ENCODE measurements at regions not wholly inside any gene's neighbourhood (a gene's known extent, or its start where the extent isn't known, plus 50 kb on each side); places are given as distances from the start of the nearest gene placed in this dataset.

DNA sequence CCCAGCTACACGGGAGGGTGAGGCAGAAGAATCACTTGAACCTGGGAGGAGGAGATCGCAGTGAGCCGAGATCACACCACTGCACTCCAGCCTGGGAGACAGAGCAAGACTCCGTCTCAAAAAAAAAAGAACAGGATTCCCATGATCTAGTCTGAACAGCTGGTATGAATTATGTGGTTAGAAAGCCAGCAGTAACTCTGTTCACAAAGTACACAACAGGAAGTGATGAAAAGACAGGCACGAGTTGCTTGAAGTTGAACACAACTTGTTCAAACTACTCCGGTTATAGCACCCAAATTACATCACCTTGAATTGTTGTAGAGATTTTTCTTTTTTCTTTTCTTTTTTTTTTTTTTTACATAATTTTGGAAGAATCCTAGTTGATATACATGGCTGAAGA is 238.8 kb upstream of the RGS6 start:
- no peak for DNase-seq (ENCODE audit: low read depth in 1 of 2, low spot score in 1 of 2)

DNA sequence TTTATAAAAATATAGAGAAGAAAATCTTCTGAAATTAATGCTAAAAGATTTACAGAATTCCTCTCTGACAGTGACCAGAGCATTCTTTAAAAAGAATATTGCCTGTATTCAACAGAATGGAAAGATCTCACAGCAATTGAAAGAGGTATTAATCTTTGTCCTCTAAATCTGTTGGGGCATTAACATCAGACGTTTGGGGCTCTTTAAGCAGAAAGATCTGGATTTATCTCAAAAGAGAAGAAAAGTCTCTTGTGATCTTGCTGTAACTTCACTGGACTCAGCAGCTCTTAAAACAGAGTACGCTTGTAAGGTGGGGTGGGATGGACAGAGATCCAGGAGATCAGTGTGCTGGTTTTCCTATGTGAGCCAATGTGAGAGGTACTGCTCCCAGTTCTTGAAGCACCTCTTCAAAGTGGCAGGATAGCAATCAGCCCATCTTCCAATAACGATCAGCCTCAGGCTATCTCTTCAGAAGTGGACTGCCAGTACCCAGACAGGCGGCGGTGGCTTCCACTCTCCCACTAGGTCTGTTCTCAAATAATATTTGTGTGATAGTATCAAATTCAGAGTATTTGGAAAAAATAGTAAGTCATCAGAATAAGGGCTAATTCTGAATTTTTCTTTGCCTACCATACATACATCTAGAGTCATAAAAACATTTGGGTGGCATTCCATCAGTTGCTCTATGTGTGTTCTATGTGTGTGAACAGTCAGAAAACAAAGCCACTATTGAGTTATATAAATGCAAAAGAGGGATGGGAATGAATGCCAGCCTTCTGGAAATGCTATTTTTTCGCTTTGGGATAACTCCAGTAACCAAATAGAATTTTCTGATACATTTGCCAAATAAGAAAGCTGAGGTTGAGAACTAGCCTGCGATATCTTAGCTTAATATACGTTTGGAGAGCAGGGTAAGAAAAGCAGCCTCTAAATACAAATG is 237.4 kb upstream of the RGS6 start:
- no peak for DNase-seq (ENCODE audit: low read depth in 1 of 2, low spot score in 1 of 2)

DNA sequence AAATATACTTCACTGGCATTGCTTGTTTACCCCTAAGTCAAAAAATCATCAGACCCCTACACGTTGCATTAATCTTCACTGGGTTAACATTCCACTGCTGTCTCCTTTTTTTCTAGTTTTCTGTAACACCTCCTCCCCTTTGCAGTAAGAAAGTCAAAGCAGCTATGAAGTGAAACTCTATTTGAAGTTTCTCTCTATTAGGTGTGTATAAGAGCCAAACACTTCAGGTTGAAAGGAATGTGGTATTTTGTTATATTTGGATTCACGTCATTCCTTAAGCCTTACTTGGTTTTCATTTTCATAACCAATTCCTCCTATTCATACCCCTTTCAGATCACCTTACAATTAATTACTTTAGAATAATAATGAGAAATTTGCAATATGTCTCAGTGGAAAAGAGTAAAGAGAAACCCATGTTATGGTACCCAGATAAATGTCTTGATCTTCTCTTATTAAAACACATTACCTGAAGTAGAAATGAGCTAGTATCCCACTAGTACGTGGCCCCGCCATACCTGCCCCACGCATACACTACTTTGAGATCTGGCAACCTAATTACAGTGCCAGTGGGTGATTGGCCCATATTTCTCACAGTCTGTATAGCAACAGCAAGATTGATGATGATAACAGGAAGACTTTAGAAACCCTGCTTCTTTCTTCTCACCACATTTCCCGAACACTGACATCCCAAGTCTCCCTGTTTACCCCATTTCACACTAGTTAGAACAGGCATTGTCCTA is 236.4 kb upstream of the RGS6 start:
- DNase-seq (ENCODE audit: low read depth in 1 of 2, low spot score in 1 of 2): no peak

DNA sequence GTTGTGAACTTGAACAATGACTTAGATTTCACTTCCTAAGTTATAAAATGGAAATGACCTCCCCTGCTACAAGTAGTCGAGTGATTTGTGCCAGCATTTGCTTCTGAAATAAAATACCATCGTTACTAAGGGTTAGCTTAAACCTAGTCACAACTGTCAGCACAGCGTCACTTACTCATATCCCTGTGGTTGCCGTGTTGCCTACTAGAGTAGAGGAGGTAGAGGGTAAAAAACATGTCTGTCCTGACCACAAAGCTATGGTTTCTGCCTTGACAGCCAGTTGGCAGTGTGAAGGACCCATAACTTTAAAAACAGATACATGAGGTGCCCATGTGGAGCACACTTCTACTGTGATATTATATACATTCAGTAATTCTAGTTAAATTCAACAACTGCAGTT is 234.2 kb upstream of the RGS6 start:
- DNase-seq (ENCODE audit: low read depth in 1 of 2, low spot score in 1 of 2): no peak

DNA sequence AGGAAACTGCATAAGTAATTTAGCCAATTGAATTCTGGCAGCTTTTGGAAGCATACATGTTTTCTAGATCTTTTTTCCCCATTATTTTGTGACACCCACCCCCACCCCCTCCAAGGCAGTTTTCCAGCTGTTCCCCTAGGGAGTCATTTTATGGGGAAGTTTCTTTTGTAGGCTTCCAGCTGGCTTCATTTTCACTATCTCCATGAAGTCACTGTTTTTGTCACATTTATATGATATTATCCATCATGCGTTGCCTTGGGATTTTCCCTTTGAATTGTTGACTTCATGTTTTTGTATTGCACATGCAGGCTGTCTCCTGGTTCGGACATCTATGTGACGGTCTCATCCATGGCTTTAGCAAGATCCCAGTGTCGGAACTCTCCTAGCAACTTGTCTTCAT is 233.6 kb upstream of the RGS6 start:
- DNase-seq (ENCODE audit: low read depth in 1 of 2, low spot score in 1 of 2): no peak

DNA sequence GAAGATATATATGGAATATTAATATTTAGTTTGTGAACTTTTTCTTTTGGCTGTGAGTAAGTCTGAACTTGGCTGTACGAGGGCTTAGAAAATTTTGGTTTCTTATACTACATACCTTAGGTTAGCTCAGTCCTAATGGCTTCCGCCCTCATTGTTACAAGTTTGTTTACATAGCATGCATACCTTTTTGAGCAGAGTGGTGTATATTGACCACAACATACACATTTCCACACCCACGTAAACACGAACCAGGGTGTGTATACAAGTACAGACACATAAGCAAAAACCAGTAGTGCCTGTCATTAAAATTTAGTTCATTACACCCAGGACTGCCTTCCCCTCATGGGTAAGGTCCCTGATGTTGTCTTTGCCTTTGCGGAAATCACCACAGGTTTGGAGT is 230.2 kb upstream of the RGS6 start:
- DNase-seq (ENCODE audit: low read depth in 1 of 2, low spot score in 1 of 2): no peak

DNA sequence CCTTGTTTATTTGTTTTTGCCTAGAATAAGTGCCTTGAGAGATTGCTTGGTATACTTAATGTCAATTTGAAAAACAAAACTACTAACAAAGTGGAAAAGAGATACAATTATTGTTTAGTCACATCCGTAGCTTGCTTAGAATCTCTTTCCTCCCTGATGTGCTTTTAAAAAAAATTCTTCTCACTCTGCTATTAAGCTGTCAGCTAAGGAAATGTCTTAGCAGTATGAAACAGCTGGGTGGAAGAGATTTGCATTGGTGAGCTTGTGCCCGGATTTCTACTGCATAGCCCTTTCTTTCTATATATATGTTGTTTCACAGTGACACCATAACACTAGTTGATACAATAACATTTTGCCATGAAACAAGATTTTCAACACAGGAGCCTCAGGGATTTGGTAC is 229.4 kb upstream of the RGS6 start:
- no peak for DNase-seq (ENCODE audit: low read depth in 1 of 2, low spot score in 1 of 2)

DNA sequence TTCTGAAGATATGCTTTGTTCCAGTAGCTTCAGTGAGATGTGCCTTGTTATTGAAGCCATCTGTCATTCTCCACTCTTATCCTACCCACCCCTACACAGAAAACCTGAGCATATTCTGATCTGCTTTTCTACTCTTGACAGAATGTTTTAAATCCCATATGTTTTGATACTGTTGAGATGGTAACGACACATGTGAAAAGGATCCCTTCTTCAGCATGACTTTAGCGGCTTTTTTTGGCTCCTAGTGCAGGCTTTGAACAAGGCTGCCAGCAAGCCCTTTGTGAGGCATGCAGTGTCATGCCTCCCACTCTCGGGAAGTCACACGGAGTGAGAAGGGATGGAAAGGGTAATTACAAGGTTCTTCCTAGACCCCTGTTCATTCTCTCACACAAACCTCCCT is 228.8 kb upstream of the RGS6 start:
- DNase-seq (ENCODE audit: low read depth in 1 of 2, low spot score in 1 of 2): no peak

DNA sequence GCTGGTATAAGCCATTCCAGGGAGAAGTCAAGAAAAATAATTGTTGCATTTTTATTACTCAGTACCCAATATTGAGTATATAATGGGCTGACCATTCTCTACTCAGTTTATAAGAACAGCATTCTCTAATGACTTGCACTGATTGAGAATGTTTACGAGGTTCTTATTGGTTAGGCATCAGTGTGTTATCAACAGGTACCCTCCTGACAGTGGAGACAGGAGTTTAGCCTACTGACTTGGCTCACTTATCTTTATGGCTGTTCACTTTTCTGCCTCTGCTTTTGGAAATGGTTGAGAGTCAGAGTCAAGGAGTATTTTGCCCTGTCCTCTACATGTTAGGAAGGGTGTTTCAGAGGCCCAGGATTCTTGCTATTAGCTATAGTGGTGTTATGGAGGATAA is 228.0 kb upstream of the RGS6 start:
- no peak for DNase-seq (ENCODE audit: low read depth in 1 of 2, low spot score in 1 of 2)

DNA sequence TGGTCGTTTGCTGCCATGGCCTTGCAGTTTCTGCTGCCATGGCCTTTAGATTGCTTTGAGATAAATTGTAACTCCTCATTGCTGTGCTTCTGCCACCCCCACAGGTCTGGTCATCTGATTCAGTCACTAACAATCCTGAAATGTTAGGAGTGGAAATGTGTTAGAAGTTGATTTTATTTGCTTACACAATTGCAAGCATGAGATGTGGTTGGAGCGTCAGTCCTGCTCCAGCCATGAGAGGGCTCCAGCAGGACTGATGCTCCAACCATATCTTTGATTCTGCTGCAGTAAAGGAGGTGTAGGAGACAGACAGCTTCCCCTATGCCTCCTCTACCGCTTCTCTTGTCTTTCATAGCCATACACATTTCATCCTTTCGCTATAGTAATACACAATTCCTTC is 226.8 kb upstream of the RGS6 start:
- no peak for DNase-seq (ENCODE audit: low read depth in 1 of 2, low spot score in 1 of 2)

DNA sequence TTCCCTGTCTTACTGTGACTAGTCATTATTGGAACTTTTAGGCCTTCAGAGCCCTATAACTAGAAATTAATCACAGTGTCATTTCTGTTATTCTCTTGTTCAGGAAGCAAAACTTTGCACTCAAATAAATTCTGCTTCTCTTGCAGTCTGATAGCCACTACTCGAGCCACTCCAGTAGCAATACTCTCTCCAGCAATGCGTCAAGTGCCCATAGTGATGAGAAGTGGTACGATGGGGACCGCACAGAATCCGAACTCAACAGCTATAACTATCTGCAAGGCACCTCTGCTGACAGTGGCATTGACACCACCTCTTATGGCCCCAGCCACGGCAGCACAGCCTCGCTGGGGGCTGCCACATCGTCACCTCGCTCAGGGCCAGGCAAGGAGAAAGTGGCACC is 223.2 kb upstream of the RGS6 start:
- DNase-seq (ENCODE audit: low read depth in 1 of 2, low spot score in 1 of 2): no peak

DNA sequence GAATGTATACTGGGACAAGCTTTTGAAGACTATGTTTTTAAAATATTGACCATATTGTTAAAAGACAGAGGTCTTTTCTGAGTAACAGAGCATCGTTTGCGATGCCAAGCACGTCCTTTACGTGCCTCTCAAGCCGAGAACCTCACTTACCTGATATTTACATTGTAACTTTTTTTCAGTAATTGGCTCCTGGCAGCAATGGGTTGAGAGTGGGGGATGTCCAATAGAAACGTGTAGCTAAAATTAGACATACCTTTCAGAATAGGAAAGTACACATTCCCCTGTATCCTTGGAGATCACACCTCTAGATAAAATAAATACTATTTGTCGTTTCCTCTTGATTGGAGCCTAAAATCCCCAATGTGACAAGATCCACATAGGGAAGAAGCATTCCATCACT is 222.2 kb upstream of the RGS6 start:
- DNase-seq (ENCODE audit: low read depth in 1 of 2, low spot score in 1 of 2): no peak

DNA sequence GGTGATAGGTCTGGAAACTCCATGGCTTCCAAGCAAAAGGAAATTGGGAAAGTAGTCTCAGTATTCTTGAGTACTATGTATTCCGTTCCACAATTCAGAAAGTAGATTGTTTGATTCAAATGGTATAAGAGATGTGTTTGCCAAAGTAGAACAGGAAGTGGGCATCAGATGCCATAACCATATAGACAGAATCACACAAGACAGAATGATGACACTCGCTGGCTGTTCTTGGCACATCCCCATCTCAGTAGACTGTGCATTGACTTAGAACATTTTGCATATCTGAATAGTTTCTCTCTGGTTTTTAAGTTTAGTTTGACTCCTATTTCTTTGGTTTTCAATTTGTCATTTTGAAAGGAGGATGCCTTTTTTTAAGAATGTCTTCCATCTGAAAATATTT is 221.1 kb upstream of the RGS6 start:
- no peak for DNase-seq (ENCODE audit: low read depth in 1 of 2, low spot score in 1 of 2)

DNA sequence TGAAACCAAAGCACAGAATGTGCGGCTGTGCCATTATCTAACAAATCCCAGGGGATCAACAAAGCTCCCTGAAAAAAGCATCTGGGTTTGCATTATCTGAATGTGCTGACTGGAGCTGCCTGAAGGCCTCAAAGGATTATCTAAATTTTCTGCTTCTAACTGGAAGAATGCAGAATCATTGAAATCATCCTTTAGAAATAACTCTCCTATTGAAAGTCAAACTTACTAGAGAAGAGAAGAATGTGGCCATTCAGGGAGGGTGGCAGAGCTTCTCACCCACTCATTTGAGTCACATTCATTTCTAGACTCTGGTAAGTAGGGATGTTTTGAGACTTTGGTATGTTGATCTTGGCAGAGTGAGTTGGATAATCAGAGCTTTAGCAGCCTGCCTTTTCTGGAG is 220.6 kb upstream of the RGS6 start:
- DNase-seq (ENCODE audit: low read depth in 1 of 2, low spot score in 1 of 2): no peak

DNA sequence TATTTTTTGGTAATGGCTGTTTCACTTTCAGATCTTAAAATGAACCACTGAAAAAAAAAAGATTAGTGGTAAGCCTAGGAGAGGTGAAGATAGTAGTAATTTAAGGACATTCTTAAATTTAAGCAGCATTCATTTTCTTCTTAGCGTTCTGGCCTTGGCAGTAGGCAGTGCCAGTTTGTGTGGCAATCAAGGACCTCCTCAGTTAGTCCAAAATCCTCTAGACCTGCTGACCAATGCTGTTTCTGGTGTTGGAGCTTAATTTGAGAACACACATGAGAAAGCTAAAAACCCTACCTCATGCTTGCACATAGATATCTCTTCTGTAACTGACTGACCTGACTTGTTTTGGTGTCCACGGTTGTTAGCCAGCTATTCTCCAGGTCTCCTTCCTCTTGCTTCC is 219.8 kb upstream of the RGS6 start:
- DNase-seq (ENCODE audit: low read depth in 1 of 2, low spot score in 1 of 2): no peak

DNA sequence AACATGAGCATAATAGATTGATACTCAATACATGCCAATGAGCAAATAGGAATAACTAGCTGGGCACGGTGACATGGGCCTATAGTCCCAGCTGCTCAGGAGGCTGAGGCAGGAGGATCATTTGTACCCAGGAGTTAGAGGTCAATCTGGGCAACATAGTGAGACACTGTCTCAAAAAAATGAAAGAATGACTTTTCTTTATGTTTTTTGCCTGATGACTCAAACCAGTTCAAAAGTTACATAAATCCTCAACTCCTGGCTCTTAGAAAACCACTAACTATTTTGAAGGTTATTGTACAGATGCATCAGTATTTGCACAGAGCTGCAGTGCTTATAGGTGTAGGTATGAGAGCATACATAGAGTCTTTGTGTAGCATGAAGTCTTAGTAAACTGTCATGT is 219.2 kb upstream of the RGS6 start:
- no peak for DNase-seq (ENCODE audit: low read depth in 1 of 2, low spot score in 1 of 2)

DNA sequence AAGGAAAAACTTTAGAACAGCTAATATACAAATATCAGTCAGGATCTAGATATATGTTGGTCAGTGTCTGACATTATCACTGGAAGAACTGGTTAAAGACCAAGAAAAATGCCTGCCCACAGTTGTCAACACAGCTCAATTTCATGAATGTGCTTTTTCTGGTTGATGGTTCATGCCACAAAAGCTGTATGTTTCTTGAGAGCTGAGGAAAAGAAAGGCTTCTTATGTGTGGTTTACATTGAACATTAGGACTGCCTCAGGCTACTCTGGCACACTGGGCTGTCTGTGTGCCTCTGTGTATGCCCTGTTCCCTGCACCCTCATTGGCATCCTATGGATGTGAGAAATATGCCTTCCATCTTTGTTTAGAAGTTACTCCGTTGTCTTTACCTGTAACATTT is 218.8 kb upstream of the RGS6 start:
- DNase-seq (ENCODE audit: low read depth in 1 of 2, low spot score in 1 of 2): no peak

DNA sequence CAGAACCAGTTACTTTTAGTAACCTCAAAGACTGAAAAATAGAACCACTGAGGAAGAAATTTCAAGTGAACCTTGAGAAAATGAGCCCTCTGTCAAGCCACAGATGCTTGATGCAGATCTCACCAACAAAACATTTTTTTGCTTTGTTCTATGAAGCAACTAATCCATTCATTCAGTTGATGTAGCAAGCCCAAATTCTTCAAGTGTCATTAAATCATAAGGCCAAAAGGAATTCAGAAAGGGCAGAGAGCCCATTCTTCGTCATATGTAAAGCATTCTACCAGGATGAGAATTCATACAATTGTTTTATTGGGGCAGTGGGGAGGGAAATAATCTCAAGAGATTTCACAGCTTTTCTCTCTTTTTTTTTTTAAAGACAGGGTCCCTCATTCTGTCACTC is 218.0 kb upstream of the RGS6 start:
- no peak for DNase-seq (ENCODE audit: low read depth in 1 of 2, low spot score in 1 of 2)

DNA sequence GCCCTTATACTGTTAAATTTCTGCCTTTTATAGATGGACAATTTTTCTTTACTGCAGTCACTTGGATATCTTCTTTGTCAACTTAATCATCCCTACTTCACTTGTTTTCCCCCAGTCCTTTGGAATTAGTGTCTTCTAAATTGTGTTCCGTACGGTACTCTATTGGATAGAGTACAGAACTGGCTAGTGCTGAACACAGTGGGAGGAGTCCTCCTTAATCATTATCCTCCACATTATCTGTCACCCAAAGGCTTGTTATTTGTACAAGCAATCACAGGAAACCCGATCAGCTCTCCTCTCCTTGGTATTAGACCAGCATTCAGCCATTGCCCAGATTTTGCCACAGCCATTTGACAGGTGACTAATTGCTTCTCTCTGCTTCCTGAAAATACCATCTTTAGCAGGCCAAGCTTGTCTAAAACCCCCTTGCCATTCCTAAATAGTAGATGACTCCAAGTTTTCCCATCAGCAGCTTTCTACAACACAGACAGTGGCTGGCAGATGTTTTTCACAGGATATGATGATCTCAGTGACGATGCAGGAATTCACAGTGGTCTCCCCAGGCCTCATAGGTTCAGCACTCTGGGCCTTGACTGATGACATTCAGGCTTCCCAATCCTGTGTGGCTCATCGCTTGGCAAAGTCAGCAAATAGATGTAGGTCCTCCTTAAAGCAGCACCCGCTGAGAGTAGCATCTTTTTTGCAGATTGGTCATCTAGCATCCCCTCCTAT is 216.0 kb upstream of the RGS6 start:
- DNase-seq (ENCODE audit: low read depth in 1 of 2, low spot score in 1 of 2): no peak

DNA sequence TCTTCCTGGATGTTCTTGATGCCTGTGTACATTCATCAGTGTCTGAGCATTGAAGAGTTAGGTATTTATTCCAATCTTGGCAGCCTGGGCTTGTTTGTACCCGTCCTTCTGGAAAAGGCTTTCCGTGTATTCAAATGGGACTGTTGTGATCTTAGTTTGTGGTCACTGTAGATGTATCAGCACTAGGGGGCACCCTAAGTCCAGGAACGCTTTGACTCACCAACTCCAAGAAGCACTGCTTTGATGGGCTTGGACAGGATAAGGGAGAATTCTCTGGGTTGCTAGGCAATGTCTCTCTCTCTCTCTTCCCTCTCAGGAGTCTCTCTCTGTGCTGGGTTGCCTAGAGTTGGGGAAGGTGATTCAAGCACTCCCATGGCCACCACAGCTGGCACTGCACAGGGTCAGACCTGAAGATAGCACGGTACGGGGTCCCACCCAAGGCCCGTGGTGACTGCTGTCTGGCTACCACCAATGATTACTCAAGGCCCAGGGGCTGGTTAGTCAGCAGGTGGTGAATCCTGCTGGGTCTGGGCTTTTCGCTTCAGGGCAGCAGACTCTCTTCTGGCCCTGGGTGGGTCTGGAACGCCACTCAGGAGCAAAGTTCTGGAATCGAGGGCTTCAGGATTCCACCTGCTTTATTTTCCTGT is 211.1 kb upstream of the RGS6 start:
- no peak for DNase-seq (ENCODE audit: low read depth in 1 of 2, low spot score in 1 of 2)

DNA sequence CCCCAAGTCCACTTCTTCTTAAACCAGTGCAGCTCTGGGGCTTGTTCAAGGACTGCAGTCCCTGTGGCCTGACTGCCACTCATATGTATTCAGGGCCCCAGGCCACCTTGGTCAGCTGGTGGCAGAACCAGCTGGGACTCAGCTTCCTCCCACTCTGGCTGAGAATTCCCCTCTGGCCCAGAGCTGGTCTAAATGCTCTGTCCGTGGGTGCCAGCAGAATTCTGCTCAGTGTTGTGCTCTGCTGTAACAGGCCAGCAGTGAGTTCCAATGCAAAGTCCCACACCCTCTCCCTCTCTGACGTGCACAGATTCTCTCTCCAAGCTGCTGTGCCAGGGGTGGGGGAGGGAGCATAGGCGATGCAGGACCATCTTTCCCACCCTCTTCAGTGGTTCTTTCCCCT is 210.4 kb upstream of the RGS6 start:
- no peak for DNase-seq (ENCODE audit: low read depth in 1 of 2, low spot score in 1 of 2)

DNA sequence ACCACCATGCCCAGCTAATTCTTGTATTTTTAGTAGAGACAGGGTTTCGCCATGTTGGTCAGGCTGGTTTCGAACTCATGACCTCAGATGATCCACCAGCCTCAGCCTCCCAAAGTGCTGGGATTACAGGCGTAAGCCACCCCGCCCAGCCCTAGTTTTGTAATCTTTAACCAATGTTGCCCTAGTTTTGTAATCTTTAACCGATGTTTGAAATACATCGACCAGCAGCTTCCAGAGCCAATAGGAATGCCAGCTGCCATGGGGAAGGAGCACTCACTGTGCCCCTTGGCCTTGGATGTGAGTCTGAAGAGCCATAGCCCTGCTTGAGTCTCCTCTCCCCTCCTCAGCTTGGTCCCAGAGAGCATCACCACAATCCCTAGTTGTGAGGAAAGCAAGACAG is 209.3 kb upstream of the RGS6 start:
- DNase-seq (ENCODE audit: low read depth in 1 of 2, low spot score in 1 of 2): no peak

All from activated T-helper 1 cell treated with anti-CD3 and anti-CD28 coated beads, Interleukin-2, amount 50 U/mL, for 16 hours (primary cell).